ENCODE measurements at regions not wholly inside any gene's neighbourhood (a gene's known extent, or its start where the extent isn't known, plus 50 kb on each side); places are given as distances from the start of the nearest gene placed in this dataset.

- TF ChIP-seq, protein P1, sequence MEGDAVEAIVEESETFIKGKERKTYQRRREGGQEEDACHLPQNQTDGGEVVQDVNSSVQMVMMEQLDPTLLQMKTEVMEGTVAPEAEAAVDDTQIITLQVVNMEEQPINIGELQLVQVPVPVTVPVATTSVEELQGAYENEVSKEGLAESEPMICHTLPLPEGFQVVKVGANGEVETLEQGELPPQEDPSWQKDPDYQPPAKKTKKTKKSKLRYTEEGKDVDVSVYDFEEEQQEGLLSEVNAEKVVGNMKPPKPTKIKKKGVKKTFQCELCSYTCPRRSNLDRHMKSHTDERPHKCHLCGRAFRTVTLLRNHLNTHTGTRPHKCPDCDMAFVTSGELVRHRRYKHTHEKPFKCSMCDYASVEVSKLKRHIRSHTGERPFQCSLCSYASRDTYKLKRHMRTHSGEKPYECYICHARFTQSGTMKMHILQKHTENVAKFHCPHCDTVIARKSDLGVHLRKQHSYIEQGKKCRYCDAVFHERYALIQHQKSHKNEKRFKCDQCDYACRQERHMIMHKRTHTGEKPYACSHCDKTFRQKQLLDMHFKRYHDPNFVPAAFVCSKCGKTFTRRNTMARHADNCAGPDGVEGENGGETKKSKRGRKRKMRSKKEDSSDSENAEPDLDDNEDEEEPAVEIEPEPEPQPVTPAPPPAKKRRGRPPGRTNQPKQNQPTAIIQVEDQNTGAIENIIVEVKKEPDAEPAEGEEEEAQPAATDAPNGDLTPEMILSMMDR (IDR thresholded peaks at IDR 0.05; ENCODE audit: low read depth, low read length), result no peak
- no peak for DNase-seq (ENCODE audit: extremely low read depth, low read depth)
Observed at GRCh38 chr2:100212850-100213249, 70.5 kb upstream of the AFF3 start.

DNA sequence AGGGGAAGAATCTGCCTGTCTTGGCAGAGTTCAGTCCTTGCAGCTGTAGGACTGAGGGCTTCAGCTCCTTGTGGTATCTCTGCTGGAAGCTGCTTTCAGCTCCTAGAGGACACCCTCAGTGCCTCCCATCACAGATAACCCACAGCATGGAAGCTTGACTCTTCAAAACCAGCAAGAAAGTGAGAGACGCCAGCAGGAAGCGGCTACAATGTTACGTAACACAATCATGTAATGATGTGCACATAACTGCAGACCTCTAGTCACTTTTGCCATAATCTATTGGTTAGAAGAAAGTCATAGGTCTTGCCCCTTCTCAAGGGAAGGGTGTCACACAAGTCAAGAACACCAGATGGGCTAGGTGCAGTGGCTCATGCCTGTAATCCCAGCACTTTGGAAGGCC lies 69.1 kb upstream of the AFF3 start:
- TF ChIP-seq, protein P1 (IDR thresholded peaks at IDR 0.05; ENCODE audit: low read depth, low read length), result no peak
- no peak for DNase-seq (ENCODE audit: extremely low read depth, low read depth)

- no peak for DNase-seq (ENCODE audit: extremely low read depth, low read depth)
- TF ChIP-seq, protein P1 (IDR thresholded peaks at IDR 0.05; ENCODE audit: low read depth, low read length), result peak; percentile 9
Observed at GRCh38 chr2:100208141-100208770, 65.9 kb upstream of the AFF3 start.

GRCh38 chr2:100207411-100207885 lies 65.1 kb upstream of the AFF3 start:
- TF ChIP-seq, protein P1 (IDR thresholded peaks at IDR 0.05; ENCODE audit: low read depth, low read length), result no peak
- no peak for DNase-seq (ENCODE audit: extremely low read depth, low read depth)

DNA sequence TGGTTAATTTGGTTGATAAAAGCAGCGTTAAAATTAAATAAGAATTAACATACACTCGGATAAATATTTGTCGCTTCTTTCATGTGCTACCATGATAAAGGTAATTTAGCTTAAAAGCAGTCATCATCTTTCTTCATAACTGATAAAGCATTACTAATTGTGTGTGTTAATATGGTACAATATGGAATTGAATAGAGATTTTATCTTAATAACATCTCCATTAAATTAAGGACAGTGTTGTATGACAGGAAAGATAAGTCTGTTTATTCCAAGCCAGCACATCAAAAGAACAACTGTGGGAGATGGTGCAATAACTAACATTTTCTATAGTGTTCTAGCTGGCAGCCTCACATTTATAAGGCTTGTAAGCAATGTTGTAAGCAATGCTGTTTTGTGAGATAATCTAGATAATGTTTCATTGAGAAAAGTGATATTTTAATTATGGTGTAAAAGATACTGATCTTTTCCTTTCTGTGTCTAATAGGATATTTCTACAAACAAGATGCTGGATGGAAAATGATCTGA lies 64.4 kb upstream of the AFF3 start:
- TF ChIP-seq, protein P1 (IDR thresholded peaks at IDR 0.05; ENCODE audit: low read depth, low read length), result no peak
- no peak for DNase-seq (ENCODE audit: extremely low read depth, low read depth)

DNA sequence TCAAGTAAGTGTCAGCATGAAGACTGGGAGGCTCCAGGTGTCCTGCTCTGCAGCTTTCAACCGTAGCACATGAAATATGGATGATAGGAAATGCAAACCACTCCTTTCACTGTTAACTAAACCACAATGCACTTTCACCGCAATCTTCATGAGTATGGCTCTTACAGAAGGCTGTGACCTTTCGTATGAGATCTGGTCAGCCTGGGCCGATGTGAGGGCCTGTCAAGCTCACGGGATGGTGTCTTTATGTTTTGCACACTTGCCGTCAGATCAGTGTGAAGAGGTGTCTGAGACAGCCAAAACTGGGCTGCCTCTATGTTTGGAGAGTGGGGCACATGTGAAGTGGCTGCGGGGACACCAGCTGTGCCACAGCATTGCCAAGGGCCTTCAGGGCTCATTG lies 62.8 kb upstream of the AFF3 start:
- DNase-seq (ENCODE audit: extremely low read depth, low read depth), result no peak
- TF ChIP-seq, protein P1 (IDR thresholded peaks at IDR 0.05; ENCODE audit: low read depth, low read length), result no peak

GRCh38 chr2:100202567-100202966 lies 60.2 kb upstream of the AFF3 start:
- TF ChIP-seq, protein P1 (IDR thresholded peaks at IDR 0.05; ENCODE audit: low read depth, low read length), result no peak
- DNase-seq (ENCODE audit: extremely low read depth, low read depth), result no peak
